NCI-H2227 treated with DMSO at 0.1 percent for 48 hours (cell line): ENCODE measurements at regions not wholly inside any gene's neighbourhood (a gene's known extent, or its start where the extent isn't known, plus 50 kb on each side); places are given as distances from the start of the nearest gene placed in this dataset.
"Not testable (repeated sequence)": the region's sequence is repeated elsewhere in the genome, so short reads cannot be mapped to it uniquely, and the experiment has no call there.

Source experiments
- DNase-seq: peaks from one replicate; lab custom pipeline; 2025; lab: John Stamatoyannopoulos, UW

GRCh38 chr13:58376349-58376748, 744.8 kb downstream of the PCDH17 start:
- no peak for DNase-seq

GRCh38 chr13:58376775-58377174, 745.2 kb downstream of the PCDH17 start:
- DNase-seq, result no peak

GRCh38 chr13:58379221-58379620, 747.7 kb downstream of the PCDH17 start:
- DNase-seq, result no peak

GRCh38 chr13:58385336-58385735, 753.8 kb downstream of the PCDH17 start:
- DNase-seq, result not testable (repeated sequence)

GRCh38 chr13:58397596-58398387, 766.2 kb downstream of the PCDH17 start:
- DNase-seq, result no peak

- DNase-seq, result no peak
Measured at GRCh38 chr13:58399263-58399662, 767.7 kb downstream of the PCDH17 start.

GRCh38 chr13:58406545-58406944, 775.0 kb downstream of the PCDH17 start:
- DNase-seq, result no peak

- DNase-seq, result no peak
Measured at GRCh38 chr13:58429917-58430316, 798.4 kb downstream of the PCDH17 start.

- DNase-seq, result no peak
Measured at GRCh38 chr13:58434943-58435342, 803.4 kb downstream of the PCDH17 start.

GRCh38 chr13:58437427-58437826, 805.9 kb downstream of the PCDH17 start:
- no peak for DNase-seq

GRCh38 chr13:58446979-58447378, 815.4 kb downstream of the PCDH17 start:
- no peak for DNase-seq

GRCh38 chr13:58452123-58452623, 820.6 kb downstream of the PCDH17 start:
- DNase-seq, result no peak

- DNase-seq, result no peak
Measured at GRCh38 chr13:58455094-58455493, 823.5 kb downstream of the PCDH17 start.

GRCh38 chr13:58461217-58461616, 829.7 kb downstream of the PCDH17 start:
- no peak for DNase-seq

- DNase-seq, result no peak
Measured at GRCh38 chr13:58463841-58464240, 832.3 kb downstream of the PCDH17 start.

GRCh38 chr13:58467176-58467575, 835.6 kb downstream of the PCDH17 start:
- no peak for DNase-seq

- no peak for DNase-seq
Measured at GRCh38 chr13:58472483-58472882, 840.9 kb downstream of the PCDH17 start.

- no peak for DNase-seq
Measured at GRCh38 chr13:58474581-58474980, 843.0 kb downstream of the PCDH17 start.

GRCh38 chr13:58476206-58476918, 844.8 kb downstream of the PCDH17 start:
- DNase-seq, result no peak

- no peak for DNase-seq
Measured at GRCh38 chr13:58478858-58479257, 847.3 kb downstream of the PCDH17 start.

GRCh38 chr13:58480061-58480460, 848.5 kb downstream of the PCDH17 start:
- no peak for DNase-seq

GRCh38 chr13:58488251-58488650, 856.7 kb downstream of the PCDH17 start:
- DNase-seq, result no peak

- no peak for DNase-seq
Measured at GRCh38 chr13:58495668-58496067, 864.1 kb downstream of the PCDH17 start.
